AG09319 (cell line): ENCODE measurements at regions not wholly inside any gene's neighbourhood (a gene's known extent, or its start where the extent isn't known, plus 50 kb on each side); places are given as distances from the start of the nearest gene placed in this dataset.

Experiments used
- DNase-seq: peaks from one replicate; pipeline ENCODE4 v3.0.0-alpha.2; 2010; ENCODE audit warnings: low read depth; ENCODE audit errors: extremely low read depth
- TF ChIP-seq, protein P1 (sequence below): IDR thresholded peaks from 2 replicates; pipeline ENCODE4 v1.5.1; 2011; ENCODE audit warnings: low read depth, mild to moderate bottlenecking, inconsistent platforms, low read length, moderate library complexity

DNA sequence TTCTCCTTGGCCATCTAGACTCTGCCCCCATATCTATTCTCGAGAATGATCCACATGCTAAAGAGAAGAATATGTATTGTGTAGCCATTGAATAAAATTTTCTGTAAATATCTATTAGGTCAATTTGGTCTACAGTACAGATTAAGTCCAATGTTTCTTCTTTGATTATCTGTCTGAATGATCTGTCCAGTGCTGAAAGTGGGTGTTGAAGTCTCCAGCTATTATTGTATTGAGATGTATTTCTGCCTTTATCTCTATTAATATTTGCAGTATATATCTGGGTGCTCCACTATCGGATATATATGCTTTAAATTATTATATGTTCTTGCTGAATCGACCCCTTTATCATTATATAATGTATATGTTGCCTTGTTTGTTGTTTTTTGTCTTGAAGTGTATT, 384.9 kb upstream of the ROBO1 start:
- TF ChIP-seq, protein P1, sequence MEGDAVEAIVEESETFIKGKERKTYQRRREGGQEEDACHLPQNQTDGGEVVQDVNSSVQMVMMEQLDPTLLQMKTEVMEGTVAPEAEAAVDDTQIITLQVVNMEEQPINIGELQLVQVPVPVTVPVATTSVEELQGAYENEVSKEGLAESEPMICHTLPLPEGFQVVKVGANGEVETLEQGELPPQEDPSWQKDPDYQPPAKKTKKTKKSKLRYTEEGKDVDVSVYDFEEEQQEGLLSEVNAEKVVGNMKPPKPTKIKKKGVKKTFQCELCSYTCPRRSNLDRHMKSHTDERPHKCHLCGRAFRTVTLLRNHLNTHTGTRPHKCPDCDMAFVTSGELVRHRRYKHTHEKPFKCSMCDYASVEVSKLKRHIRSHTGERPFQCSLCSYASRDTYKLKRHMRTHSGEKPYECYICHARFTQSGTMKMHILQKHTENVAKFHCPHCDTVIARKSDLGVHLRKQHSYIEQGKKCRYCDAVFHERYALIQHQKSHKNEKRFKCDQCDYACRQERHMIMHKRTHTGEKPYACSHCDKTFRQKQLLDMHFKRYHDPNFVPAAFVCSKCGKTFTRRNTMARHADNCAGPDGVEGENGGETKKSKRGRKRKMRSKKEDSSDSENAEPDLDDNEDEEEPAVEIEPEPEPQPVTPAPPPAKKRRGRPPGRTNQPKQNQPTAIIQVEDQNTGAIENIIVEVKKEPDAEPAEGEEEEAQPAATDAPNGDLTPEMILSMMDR: no peak
- no peak for DNase-seq

DNA sequence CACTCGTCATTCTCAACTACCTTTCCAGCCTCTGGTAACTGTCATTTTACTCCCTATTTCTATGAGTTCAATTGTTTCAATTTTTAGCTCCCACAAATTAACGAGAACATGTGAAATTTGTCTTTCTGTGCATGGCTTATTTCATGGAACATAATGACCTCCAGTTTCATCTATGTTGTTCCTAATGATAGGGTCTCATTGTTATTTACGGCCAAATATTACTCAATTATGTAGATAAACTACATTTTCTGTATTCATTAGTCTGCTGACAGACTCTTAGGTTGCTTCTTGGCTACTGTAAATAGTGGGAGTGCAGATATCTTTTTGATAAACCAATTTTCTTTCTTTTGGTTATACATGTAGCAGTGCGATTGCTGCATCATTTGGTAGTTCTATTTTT, 374.9 kb upstream of the ROBO1 start:
- TF ChIP-seq, protein P1: no peak
- DNase-seq: no peak

DNA sequence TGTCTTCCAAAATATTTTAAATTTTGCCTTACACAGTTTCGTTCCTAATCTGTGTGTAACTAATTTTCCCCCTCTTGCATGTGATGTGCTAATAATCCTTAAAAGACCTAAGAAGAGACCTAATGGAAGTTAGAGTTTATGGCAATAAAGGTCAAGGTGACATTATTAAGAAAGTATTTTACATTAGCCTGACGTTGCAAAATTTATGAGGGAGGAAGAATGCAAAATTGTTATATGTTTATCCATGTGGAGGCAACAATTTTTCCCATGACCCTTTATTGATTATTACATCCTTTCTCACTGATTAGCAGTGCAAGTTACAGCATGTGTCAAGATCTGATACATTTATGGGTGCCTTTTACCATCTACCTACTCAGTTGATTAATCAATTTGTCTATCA, 373.8 kb upstream of the ROBO1 start:
- no peak for DNase-seq
- TF ChIP-seq, protein P1: no peak

DNA sequence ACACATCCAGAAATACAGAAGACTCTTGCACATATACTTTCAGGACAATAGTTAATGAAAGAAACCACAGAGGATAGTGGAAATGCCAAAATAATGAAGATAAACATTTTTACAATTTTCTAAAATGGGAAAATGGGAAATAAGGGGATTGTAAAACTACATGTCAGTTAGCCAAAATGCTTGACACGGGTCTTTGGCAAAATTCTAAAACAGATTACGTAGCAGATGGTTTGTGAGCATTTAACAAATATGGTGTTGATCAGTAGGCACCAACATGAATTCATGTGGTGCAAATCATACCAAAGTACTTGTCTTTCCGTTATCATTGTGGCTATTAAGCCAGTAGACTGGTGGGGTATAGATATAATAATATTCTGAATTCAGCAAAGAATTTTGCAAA, 348.5 kb upstream of the ROBO1 start:
- DNase-seq: no peak
- TF ChIP-seq, protein P1: no peak

DNA sequence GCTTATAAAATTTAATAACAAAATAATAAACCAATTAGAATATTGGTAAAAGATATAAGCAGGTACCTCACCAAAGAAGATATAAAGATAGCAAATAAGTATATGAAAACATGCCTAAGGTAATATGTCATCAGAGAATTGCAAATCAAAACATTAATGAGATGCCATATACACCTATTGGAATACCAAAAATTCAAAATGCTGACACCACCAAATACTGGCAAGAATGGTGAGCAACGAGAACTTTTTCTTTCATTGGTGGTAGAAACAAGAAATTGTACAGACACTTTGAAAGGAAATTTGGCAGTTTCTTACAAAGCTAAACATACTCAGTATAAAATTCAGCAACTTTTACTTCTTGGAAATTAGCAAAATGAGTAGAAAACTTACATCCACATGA, 346.9 kb upstream of the ROBO1 start:
- TF ChIP-seq, protein P1: no peak
- DNase-seq: no peak

DNA sequence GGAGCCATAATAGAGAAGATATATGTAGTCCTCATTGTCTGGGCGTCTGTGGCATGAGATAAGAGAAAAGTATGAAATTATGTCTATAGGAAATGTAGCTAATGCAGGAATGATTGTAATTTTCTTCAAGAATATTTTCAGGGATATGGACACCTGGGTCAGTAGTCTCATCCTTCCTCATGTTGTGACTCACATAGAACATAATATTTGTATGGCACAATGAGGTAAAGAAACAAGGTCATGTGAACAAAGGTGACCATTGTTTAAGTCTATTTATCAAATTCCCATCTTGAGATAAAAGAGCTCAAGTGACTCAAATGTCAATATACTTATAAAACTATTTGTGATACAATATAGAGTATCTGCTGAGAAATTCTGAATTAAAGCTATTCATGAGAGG, 345.5 kb upstream of the ROBO1 start:
- no peak for DNase-seq
- TF ChIP-seq, protein P1: no peak

DNA sequence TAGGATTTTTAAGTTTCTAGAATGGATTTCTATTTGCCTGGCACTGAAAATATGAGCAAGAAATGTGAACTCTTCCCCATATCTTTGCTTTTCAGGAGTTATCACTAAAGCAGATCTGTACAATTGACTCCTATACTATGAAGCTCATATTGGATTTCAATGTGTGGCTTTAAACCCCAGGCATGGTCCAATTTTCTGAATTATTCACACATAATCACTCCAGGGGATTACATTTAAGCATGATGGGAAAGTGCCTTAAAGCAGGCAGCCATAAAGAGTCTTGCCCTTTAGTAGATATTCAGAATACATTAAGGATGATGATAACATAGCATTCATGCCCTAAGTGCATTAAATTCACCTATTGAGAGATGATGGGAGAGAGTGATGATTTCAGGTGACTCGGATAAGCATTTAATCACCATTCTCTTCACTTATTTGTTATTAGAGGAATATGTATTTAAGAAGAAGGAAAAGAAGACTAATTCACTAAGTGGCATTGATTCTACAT, 331.8 kb upstream of the ROBO1 start:
- DNase-seq: no peak
- TF ChIP-seq, protein P1: no peak
